Activated CD4-positive, alpha-beta T cell treated with anti-CD3 and anti-CD28 coated beads, Interleukin-2, Interleukin-4, amounts not matched to agents 100 ng/mL and 50 ng/mL, durations not matched to agents 16 hours and 8 hours (primary cell): ENCODE measurements at regions not wholly inside any gene's neighbourhood (a gene's known extent, or its start where the extent isn't known, plus 50 kb on each side); places are given as distances from the start of the nearest gene placed in this dataset.

Experiments
- DNase-seq: peaks from one replicate; pipeline ENCODE4 v3.0.0-alpha.2; 2020; ENCODE audit warnings: low spot score

DNA sequence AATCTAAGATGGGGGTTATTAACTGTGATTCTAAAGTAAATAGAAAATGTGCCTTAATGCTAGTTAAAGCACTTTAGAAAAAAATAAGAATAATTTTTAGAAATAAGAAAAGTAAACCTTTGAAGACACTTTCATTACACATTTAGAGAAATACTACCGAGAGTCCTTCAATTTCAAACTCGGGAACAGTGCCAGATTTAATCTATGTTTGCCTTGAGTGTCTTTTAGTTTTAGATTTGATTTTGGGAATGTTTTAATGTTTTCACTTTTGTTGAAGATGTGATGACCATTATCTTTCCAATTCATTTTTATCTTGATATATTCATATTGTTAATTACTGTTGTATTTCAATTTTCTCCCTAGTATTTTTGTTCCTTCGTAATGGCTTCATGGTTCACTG lies 592.7 kb upstream of the MGMT start:
- DNase-seq = no peak

DNA sequence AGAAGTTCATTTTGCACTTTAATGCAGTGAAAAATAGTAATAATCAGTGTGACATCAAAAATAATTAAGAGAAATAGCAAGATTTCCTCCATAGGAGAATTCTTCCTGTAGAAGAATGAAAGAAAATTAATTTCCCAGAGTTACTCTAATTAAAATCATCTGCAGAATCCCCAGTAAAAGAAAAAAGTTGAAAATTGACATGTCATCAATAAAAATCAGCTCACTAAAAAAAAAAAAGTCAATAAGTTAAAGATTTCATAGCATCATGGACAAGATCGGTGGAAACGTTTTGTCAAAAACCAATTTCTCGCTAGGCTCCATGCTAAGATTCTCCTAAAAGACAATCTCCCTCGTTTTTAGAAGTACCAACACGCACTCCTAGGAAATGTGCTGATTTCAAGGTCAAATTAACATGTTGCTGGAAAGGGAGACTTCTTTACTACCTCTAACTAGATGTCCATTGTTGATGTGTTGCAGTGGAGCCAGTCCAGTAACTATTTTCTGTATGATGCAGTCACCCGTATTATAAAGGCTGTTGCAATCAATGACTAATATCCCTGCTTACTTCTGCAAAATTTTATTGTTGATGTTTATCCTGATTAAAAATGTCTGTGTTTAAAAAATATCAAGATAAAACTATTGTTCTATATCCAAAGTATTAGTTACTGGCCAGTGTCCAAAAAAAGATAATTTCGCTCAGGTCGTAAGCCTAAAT lies 591.9 kb upstream of the MGMT start:
- DNase-seq = no peak

DNA sequence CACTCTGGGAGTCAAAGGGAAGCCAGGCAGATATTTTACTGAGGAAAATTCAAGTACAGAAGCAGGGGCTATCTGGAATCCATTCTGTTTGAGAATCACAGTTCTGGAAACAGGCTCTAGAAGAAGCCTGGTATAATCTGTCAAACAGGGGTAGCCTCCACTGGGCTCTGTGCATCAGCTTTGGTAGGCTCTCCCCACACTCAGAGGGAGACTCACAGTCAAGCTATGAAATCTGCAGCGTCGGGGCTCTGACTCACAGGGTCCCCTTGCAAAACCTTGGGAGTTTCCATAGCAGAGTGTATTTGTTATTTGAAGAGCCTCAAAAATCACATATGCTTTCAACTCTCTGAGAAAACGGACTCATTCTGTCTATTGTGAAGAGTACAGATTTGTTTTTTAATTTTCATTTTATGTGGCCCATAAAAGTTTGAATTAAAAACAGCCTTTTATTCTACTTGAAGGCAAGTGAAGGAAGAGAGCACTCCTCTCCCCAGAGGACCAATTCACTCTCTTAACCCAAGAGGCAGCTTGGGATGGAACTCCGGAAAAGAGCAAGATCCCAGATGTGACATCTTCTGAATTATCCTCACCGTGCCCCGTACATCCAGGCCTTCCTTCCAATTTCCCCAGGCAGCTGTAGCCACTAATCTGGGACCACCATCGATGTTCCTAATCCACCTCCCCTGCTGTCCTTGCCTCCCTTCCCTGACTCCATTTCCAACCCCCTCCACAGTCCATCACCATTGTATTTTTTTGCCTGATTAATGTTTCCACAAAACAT lies 590.9 kb upstream of the MGMT start:
- no peak for DNase-seq

DNA sequence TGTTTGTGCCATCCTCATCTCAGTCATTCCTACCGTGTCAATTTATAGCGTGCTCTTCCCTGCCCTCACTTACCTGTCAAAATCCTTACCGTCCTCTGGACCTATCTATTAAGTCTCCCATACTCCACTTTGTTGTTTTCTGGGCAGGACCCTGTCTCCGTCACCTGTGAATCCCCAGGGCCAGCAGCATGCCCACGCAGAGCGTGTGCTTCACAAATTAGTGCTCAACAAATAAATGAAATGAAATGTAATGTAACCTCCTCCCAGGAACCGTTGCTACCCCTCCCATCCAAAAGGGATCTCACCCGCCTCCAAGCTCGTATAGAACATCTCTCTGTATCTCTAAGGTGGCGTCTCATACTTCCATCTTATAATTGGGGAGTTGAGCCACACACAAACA lies 589.9 kb upstream of the MGMT start:
- DNase-seq = no peak

DNA sequence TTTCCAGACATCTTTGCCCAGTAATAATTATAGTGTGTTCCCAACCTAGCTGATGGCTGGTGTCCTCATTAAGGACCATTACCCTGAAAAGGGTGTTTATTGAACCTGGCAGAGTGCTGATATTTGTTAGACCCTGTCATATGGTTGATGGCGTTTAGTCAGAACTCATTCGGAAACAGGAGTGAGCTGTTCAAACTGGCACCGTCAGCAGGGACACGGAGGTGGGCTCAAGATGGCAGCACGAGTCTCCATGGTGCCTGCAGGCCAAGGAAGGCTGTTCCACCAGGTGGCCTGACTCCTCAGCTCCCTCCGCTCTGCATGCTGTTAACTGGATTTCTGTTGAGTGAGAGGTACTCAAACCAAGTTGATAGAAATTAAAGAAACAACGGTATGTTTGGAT lies 589.1 kb upstream of the MGMT start:
- no peak for DNase-seq

DNA sequence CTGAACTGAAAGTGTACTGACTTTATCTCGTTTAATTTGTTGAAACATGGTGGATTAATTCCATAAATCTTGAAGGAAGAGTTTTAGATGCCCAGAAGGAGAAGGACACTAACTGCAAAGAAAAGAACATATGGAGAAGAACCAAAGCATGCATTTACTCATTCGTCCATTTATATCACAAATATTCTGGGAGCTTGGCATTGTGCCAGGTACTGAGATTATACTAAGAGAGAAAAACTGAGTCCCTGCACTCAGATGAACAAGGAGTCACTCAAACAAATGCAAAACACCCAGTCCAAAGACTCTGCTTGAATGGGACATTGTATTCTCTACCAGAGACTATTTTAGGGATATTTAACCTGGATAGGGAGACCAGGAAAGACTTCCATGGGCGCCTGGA lies 588.0 kb upstream of the MGMT start:
- no peak for DNase-seq

DNA sequence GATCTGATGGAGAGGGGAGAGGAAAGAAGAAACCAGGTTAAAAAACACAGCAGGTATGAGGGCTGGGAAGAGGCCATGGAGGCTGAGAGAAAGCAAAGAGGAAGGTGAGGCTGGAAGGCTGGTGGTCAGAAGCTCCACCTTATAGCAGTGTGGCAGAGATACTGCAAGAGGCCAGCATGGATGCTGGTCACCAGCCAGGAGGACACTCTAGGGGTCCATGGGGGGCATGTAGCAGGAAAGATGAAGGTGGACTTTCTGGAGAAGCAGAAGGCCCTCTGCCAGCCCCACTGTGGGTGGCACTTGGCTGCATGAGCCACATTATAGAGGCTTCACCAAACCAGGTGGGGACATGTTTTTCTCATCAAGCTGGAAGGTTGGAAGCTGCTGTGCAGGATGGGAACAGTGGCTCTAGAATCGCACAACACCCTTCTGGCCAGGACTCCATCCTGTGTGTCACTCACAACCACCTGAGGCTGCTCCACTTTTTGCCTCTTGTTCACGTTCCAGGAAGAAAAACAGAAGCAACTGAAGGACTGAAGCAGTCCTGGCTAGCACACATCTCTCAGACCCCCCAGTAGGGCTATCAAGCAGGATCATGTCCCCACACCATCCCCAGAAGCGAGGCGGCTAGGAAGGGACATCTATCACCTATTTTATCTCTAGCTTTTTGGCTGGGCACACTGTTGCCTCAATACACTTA lies 587.5 kb upstream of the MGMT start:
- no peak for DNase-seq

DNA sequence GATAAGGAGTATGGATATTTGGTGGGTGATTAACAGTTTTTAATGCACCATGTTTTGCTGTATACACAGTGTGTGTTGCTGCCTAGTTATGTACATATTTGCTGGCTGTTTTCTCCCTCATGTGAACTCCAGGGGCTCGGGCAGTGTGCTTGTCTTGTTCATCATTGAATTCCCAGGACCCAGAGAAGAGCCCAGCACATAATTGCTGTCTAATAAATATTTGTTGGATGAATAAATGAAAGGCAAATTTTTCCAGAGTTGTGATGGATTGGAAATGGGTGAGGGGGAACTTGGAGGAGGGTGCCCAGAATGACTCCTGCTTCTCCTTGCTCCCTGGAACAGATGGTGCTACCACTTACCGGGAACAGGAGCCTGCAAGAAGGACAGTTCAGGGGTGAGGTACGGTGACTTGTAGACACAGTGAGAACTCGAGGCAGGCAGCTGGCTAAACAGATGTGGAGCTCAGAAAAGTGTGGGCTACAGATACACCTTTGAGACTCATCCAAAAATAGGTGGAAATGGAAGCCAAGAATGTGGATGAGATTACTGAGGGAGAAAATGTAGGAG lies 586.8 kb upstream of the MGMT start:
- no peak for DNase-seq

DNA sequence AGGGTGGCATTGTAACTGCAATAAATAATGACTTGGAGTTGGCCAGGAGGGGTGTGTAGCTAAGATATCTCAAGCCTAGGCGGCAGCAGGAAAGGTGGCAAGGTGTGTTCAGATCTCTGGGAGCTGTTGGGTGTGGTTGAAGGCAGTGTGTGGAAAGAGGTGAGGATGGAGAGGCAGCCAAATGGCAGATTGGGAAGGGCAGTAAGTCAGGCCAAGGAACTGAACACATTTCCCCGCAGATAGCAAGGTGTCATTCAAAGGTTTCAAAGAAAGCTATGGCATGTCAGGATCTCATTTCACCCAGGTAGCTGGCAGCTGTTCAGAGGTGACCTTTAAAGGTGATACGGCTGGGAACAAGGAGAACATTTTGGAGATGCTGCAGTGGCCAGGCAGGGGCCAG lies 586.0 kb upstream of the MGMT start:
- no peak for DNase-seq

DNA sequence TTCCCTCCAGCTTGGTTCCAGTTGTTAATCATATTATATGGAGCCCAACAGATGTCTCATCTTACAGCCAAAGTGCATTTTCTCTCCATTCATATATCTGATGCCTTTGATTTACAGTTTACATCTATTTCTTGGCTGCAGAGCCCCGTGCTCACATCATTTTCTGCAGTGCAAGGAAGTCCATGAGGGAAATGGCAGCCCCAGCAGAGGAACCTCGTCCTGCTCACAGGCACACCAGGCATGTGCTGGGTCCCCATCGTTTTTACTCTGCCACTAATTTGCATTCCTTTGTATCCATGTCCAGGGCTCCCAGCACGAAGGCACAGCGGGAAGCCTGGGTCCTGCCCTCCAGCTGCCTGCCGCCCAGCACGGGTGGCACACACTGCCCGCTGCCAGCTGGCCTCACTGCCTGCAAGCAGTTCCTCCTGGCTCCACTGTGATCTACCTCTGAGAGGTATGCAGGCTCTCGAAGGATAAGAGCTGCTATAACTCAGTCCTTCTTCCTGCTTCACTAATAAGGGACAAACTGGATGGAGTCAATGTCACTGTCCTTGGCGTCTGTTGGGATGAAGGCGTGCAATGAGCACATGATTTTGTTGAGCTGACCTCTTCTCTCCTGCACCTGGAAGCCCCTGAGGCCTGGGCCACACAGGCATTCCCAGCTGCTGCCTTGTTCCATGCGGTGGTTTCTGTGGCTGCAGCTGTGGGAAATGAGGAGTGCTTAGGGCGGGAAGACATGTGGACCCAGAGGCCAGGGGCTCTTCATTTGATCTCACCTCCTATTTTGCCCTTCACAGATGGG lies 583.6 kb upstream of the MGMT start:
- DNase-seq = no peak

DNA sequence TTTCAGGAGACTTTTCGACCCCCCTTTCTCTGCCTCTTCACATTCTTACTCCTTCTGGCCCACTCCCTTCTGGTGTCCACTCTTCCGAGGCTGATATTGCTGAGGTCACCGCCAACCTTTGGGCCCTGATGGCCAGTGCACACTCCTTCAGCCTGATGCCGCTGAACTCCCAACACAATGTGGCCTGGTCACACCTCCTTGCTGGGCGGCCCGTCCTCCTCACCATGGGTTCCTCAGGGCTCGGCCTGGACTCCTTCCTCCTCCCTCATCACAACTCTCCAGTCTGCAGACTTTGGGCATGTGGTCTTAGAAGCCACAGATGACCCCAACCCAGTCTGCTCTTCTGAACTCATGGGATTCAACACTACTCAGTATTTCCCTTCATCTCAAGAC lies 583.0 kb upstream of the MGMT start:
- DNase-seq = no peak

DNA sequence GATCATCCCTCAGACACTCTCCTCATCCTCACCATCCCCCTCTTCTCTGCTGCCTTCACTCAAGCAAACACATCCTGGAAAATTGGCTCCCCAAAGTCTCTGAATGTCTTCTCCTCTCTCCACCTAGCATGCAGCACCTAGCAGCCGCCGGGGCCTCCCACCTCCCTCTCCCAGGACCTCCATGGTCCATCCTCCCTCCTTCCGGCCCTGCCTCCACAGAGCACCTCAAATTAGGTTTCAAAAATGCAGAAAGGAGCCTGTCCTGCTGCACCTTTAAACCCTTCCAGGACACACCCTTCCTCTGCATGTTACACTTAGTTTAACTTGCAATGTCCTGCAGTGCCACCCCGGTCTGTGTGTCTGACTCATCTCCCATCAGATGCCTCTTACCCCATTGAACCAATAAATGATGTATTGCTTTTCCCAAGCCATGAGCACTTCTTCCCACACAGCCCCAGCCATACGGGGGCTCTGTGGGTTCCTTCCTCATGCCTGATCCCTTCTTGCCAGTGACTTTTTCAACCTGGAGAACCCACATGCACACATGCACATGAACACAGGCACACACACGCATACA lies 582.5 kb upstream of the MGMT start:
- DNase-seq = no peak

DNA sequence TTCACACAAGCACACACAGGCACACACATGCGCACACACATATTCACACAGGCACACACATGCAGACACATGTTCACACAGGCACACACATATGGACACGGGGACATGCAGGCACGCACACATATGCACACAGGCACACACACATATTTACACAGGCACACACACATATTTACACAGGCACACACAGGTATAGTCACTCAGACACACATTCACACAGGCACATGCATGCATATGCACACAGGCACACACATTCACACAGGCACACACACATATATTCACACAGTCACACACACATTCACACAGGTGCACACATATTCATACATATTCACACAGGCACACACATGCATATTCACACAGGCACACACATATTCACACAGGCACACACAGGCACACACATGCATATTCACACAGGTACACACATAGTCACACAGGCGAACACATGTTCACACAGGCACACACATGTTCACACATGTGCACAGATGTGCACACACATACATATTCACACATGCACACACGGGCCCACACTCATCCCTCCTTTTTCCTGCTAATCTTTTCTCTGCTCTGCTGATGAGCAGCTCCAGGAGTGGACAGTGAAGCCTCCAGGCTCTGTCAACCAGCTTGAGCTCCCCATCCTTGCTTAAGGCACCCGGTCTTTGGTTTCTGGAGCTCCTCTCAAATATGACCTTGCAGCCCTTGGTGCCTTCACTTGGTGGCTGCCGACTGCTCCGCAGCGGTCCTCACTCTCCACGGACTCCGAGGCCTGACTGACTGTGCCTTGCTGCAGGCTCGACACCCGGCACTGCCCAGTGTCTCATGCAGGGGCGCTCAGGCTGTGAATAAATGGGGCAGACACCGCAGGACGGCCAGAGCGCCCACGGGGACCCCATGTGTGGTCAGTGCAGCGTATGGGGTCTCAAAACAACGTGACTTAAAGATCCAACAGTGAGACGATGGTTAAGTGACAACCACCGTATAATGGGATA lies 581.2 kb upstream of the MGMT start:
- DNase-seq = no peak

DNA sequence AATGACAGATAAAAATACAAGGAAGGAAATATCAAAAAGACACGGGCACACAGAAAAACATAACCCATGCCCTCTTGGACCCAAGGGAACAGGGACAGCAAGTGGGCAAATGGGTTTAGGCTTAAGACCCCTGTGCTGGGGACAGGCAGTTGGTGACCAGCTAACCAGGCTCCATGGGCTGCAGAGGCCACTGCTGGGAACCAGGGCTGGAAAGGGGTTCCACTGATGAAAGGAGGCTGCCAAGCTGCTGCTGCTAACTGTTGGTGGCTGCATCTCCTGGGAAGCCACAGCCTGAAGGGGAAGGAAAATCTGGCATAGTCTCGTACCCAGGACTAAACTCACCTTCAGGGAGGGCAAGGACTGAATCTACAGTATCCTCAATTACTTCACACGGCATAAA lies 579.2 kb upstream of the MGMT start:
- no peak for DNase-seq

DNA sequence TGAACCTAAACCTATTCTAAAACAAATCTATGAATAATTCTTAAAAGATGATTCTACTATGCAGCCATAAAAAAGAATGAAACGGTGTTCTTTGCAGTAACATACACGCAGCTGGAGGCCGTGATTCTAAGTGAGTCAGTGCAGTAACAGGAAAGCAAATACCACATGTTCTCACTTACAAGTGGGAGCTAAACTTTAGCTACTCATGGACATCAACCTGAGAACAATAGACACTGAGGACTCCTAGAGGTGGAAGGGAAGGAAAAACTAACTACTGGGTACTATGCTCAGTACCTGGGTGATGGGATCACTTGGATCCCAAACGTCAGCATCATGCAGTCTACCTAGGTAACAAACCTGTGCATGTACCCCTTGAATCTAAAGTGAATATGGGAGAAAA lies 575.0 kb upstream of the MGMT start:
- DNase-seq = no peak

DNA sequence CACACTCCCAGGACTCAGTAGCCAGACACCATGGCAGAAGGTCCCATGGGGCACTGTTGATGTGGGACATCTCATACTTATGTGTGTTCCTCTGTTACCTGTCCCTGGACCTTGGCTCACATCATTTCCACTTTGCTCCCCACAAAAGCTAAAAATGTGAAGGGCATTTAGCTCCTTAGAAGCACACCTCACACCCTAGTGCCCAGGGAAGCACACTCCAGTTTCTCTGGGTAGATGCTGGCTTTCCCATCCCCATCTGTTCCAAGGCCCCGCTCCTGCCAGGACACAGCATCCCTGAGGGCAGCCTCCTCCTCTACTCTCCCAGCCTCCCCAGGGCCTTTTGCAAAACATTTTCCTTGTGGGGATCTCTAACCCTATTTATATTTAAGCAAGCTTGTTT lies 572.4 kb upstream of the MGMT start:
- DNase-seq = no peak

DNA sequence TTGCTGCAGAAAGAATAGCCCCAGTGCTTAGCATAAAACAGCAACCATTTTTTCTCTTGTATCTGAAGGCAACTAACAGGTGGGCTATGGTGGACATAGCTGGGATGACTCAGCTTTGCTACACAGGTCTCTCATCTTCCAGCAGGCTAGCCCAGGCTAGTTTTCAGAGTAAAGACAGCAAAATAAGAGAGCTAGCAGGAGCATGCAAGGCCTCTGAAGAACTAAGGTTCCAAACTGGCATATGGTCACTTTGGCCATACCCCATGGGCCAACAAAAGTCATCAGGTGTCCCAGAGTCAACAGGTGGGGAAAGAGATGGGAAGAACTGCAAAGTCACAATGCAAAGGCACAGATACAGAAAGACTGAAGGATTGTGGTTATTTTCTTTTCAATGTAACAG lies 571.6 kb upstream of the MGMT start:
- no peak for DNase-seq

DNA sequence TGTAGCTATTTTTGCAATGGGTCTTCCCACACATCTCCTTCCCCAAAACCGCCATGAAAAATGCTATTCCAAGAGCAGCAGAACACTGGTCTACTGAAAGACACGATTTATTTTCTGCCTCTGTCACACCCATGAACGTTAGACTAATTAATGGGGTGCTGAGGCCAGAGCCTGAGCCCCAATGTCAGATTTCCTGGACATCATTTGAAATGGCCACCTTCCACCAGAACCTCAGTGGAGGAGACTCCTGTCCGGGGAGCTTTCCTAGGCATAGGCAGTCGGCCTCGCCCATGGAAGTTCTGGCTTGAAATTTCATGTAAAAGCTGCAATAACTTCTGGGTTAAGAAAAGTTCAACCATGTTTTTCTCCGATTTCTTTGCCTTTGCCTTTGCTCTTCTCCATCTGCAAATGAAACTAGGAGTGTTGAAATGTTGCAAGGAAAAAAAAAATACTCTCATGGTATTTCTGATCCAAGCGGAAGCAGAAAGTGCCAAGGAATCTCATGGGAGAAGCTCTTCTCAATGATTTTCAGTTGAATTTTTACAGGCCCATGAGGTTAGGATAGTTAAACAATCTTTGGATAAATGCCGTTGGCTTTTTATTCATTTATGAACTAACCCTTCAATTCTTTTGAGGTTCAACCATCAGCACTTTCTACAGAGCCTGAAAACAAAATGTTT lies 570.8 kb upstream of the MGMT start:
- no peak for DNase-seq

DNA sequence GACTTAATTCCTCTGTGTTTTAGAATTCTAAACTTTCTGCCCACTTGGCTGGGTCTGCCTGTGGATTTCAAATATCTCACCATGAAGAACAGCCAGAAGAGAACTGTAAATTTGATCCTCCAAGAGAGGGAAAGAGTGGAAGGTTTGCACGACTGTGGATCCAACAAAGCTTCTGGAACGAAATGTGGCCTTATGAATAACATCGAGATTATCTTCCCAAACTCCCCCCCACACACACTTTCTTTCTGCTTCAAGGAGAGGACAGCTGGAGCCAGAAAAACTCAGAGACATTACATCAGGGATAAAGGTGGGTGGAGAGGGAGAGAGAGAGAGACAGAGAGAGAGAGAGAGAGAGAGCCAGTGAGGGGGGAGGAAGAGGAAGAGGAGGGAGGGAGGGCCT lies 570.1 kb upstream of the MGMT start:
- no peak for DNase-seq
